ENCODE measurements at regions not wholly inside any gene's neighbourhood (a gene's known extent, or its start where the extent isn't known, plus 50 kb on each side); places are given as distances from the start of the nearest gene placed in this dataset.

- Histone ChIP-seq H3K4me3 (ENCODE audit: control extremely low read depth in 1 of 5, extremely low read depth in 1 of 5, insufficient read depth in 1 of 5, low read depth in 2 of 5, low read length in 4 of 5) (no peak overlapping the region), H3K36me3 (replicated peaks in 1 of 2; ENCODE audit: control extremely low read depth in 1 of 2, control insufficient read depth in 1 of 2, extremely low read depth in 1 of 2, insufficient read depth in 2 of 2, low read length in 1 of 2) (no peaks in the 10 kb centered on the region), H3K27me3 (replicated peaks in 1 of 4; ENCODE audit: control extremely low read depth in 1 of 4, control insufficient read depth in 3 of 4, insufficient read depth in 4 of 4, low read length in 3 of 4) (peaks cover 0 to 4% (median 0%) of the 10 kb centered on the region in 4 experiments), H3K4me2 (replicated peaks; ENCODE audit: low read depth, low read length, poor library complexity, severe bottlenecking) (no peak overlapping the region), H3K9ac (ENCODE audit: low read length) (no peak overlapping the region), H2AFZ (ENCODE audit: insufficient read depth, low read depth, low read length, poor library complexity, severe bottlenecking) (no peak overlapping the region), H3K9me3 (ENCODE audit: control extremely low read depth in 1 of 3, control insufficient read depth in 2 of 3, insufficient read depth in 1 of 3, low read length in 2 of 3) (no peaks in the 10 kb centered on the region), H4K20me1 (ENCODE audit: control insufficient read depth, insufficient read depth, low read length, poor library complexity, severe bottlenecking) (no peaks in the 10 kb centered on the region), H3K27ac (ENCODE audit: low read length in 2 of 2) (no peak overlapping the region), H3K79me2 (ENCODE audit: control insufficient read depth, insufficient read depth, low read length) (no peaks in the 10 kb centered on the region), H3K4me1 (ENCODE audit: control insufficient read depth in 2 of 2, insufficient read depth in 2 of 2, low read length in 2 of 2) (no peaks in the 10 kb centered on the region)
- H3K9me3 Mint-ChIP-seq (ENCODE audit: insufficient read depth), result no peaks in the 10 kb centered on the region
- TF ChIP-seq CTCF (IDR thresholded peaks at IDR 0.05) (no peak), EZH2 (IDR thresholded peaks at IDR 0.05; ENCODE audit: borderline replicate concordance, insufficient read depth, low read depth, low read length, poor library complexity, severe bottlenecking) (no peak)
- ATAC-seq (ENCODE audit: low read depth) (no peak), DNase-seq (no peak)
- no peaks in the 10 kb centered on the region for H3K27me3 Mint-ChIP-seq
- 97% methylated on average over 4 of the region's 5 CpGs for WGBS (ENCODE audit: insufficient coverage)
- intact Hi-C loops (cut with micrococcal nuclease), result no loop called here
- ChIA-PET POLR2A (no interaction called here), CTCF (no interaction called here)
- no peak overlapping the region for H3K4me3 Mint-ChIP-seq
- no peaks in the 10 kb centered on the region for H3K4me1 Mint-ChIP-seq
- no peak overlapping the region for H3K27ac Mint-ChIP-seq
These were observed 384.3 kb downstream of the YTHDC2 start for GRCh38 chr5:113897748-113898147.

- CTCF ChIA-PET, result no interaction called here
- H3K79me2 ChIP-seq (ENCODE audit: control insufficient read depth, insufficient read depth, low read length), result no peaks in the 10 kb centered on the region
- intact Hi-C loops (cut with micrococcal nuclease), result no loop called here
- DNase-seq (no peak), ATAC-seq (ENCODE audit: low read depth) (no peak)
- H3K4me2 ChIP-seq (replicated peaks; ENCODE audit: low read depth, low read length, poor library complexity, severe bottlenecking), result no peak overlapping the region
- H3K4me1 ChIP-seq (ENCODE audit: control insufficient read depth in 2 of 2, insufficient read depth in 2 of 2, low read length in 2 of 2), result no peaks in the 10 kb centered on the region
- Mint-ChIP-seq H3K9me3 (ENCODE audit: insufficient read depth) (no peaks in the 10 kb centered on the region), H3K27me3 (no peaks in the 10 kb centered on the region), H3K27ac (no peak overlapping the region), H3K4me3 (no peak overlapping the region), H3K4me1 (no peaks in the 10 kb centered on the region)
- no peaks in the 10 kb centered on the region for H3K9me3 ChIP-seq (ENCODE audit: control extremely low read depth in 1 of 3, control insufficient read depth in 2 of 3, insufficient read depth in 1 of 3, low read length in 2 of 3)
- H3K9ac ChIP-seq (ENCODE audit: low read length), result no peak overlapping the region
- H3K27me3 ChIP-seq (replicated peaks in 1 of 4; ENCODE audit: control extremely low read depth in 1 of 4, control insufficient read depth in 3 of 4, insufficient read depth in 4 of 4, low read length in 3 of 4), result peaks cover 0 to 4% (median 0%) of the 10 kb centered on the region in 4 experiments
- no peak overlapping the region for H2AFZ ChIP-seq (ENCODE audit: insufficient read depth, low read depth, low read length, poor library complexity, severe bottlenecking)
- no peak overlapping the region for H3K27ac ChIP-seq (ENCODE audit: low read length in 2 of 2)
- no peak overlapping the region for H3K4me3 ChIP-seq (ENCODE audit: control extremely low read depth in 1 of 5, extremely low read depth in 1 of 5, insufficient read depth in 1 of 5, low read depth in 2 of 5, low read length in 4 of 5)
- H3K36me3 ChIP-seq (replicated peaks in 1 of 2; ENCODE audit: control extremely low read depth in 1 of 2, control insufficient read depth in 1 of 2, extremely low read depth in 1 of 2, insufficient read depth in 2 of 2, low read length in 1 of 2), result no peaks in the 10 kb centered on the region
- H4K20me1 ChIP-seq (ENCODE audit: control insufficient read depth, insufficient read depth, low read length, poor library complexity, severe bottlenecking), result no peaks in the 10 kb centered on the region
- TF ChIP-seq CTCF (IDR thresholded peaks at IDR 0.05), result no peak
- TF ChIP-seq EZH2 (IDR thresholded peaks at IDR 0.05; ENCODE audit: borderline replicate concordance, insufficient read depth, low read depth, low read length, poor library complexity, severe bottlenecking), result no peak
- POLR2A ChIA-PET, result no interaction called here
These were observed 386.6 kb downstream of the YTHDC2 start for GRCh38 chr5:113900141-113900540.

Measured in B cell (primary cell).